NB4 (cell line): ENCODE measurements at regions not wholly inside any gene's neighbourhood (a gene's known extent, or its start where the extent isn't known, plus 50 kb on each side); places are given as distances from the start of the nearest gene placed in this dataset.

Experiments used
- CTCF ChIP-seq: IDR thresholded peaks from one replicate; pipeline ENCODE4 v1.5.1; 2012; ENCODE audit warnings: low read depth, low read length
- MYC ChIP-seq: IDR thresholded peaks from 2 replicates; pipeline ENCODE4 v1.6.1; 2011; ENCODE audit warnings: low read depth, low read length
- POLR2A ChIP-seq: IDR thresholded peaks from 2 replicates; pipeline ENCODE4 v1.6.1; 2011; ENCODE audit warnings: mild to moderate bottlenecking; ENCODE audit not compliant: insufficient read length; ENCODE audit errors: extremely low read depth
- TF ChIP-seq, protein P1 (sequence below): IDR thresholded peaks from 2 replicates; pipeline ENCODE4 v1.6.1; 2011; ENCODE audit warnings: low read depth, low read length

DNA sequence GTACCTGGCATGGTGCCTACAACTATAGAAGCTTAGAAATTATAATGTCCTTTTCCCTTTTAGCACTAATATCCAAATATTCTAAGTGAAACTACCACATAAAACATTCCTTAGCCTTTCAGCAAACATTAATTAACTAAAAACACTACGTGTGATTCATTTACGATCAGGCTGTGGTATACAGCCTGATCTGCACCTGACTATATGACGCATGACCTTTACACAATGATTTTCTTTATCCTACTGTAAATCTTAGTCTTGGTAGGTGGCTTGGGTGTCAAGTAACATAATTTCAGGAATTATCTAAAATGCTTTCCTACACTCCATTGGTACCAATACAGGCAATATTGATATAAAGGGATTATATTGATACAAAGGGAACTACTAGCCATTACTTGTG is 686.7 kb downstream of the DTWD2 start:
- TF ChIP-seq CTCF: no peak
- no peak for TF ChIP-seq POLR2A
- TF ChIP-seq MYC: no peak
- TF ChIP-seq, protein P1, sequence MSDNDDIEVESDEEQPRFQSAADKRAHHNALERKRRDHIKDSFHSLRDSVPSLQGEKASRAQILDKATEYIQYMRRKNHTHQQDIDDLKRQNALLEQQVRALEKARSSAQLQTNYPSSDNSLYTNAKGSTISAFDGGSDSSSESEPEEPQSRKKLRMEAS: no peak
